ENCODE measurements at regions not wholly inside any gene's neighbourhood (a gene's known extent, or its start where the extent isn't known, plus 50 kb on each side); places are given as distances from the start of the nearest gene placed in this dataset.
A peak's percentile ranks its signal among the peaks of the same experiment; 100 is the strongest.

DNA sequence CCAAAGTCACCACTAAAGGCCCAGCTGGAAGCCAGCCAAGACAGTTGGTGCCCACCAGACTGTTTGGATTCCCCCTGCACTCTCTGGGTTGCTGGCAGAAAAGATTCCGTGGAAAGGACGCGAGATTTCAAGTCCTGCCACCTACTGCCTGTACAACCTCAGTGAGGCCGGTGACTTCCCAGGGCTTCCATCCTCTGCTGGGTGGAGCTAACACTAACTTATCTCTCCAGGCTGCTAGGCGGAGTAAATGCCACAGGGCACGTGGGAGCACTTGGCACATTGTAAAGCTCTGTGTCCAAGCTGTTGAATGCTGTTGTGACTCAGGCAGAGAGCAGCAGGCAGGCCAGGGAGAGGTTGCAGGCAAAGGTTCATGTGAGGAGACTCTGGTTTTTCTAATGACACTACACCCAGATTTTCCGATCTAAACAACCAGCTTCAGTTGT is 50.9 kb upstream of the CDON start:
- TF ChIP-seq, protein P1, sequence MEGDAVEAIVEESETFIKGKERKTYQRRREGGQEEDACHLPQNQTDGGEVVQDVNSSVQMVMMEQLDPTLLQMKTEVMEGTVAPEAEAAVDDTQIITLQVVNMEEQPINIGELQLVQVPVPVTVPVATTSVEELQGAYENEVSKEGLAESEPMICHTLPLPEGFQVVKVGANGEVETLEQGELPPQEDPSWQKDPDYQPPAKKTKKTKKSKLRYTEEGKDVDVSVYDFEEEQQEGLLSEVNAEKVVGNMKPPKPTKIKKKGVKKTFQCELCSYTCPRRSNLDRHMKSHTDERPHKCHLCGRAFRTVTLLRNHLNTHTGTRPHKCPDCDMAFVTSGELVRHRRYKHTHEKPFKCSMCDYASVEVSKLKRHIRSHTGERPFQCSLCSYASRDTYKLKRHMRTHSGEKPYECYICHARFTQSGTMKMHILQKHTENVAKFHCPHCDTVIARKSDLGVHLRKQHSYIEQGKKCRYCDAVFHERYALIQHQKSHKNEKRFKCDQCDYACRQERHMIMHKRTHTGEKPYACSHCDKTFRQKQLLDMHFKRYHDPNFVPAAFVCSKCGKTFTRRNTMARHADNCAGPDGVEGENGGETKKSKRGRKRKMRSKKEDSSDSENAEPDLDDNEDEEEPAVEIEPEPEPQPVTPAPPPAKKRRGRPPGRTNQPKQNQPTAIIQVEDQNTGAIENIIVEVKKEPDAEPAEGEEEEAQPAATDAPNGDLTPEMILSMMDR (IDR thresholded peaks at IDR 0.05): peak in 2 of 5 experiments; percentile 8 to 18
- peak in 1 of 2 donors; percentile 41 for TF ChIP-seq POLR2A (IDR thresholded peaks at IDR 0.05)
